HEK293 (cell line): ENCODE measurements at regions not wholly inside any gene's neighbourhood (a gene's known extent, or its start where the extent isn't known, plus 50 kb on each side); places are given as distances from the start of the nearest gene placed in this dataset.

Experiments used
- CTCF ChIA-PET: fragments of 350-600 bp; formaldehyde crosslinking; extraction: SDS; loops from one replicate; lab custom pipeline; 2021; ENCODE audit warnings: antibody characterized with exemption; lab: Yijun Ruan, JAX
- POLR2A ChIA-PET: fragments of 300-600 bp; formaldehyde crosslinking; extraction: SDS; loops from one replicate; lab custom pipeline; 2020; ENCODE audit warnings: antibody characterized with exemption, inconsistent platforms; lab: Yijun Ruan, JAX
- H3K27ac ChIP-seq: fragments of 200-500 bp; sonication (Bioruptor generic); 2 replicates; pipeline ENCODE4 v1.5.1; 2014; ENCODE audit warnings: low read depth, low read length, control low read depth, inconsistent platforms; ENCODE audit errors: extremely low read depth
- H3K36me3 ChIP-seq, 2 experiments: fragments of 200-500 bp in 1 of 2; sonication (Bioruptor generic) in 1 of 2; 1 replicate in 1 of 2; 2 replicates in 1 of 2; pipeline ENCODE4 v1.5.1; 2014 to 2017; ENCODE audit warnings: inconsistent platforms in 2 of 2, low read length in 2 of 2; ENCODE audit not compliant: control insufficient read depth in 2 of 2, insufficient read depth in 1 of 2
- H3K4me1 ChIP-seq: fragments of 200-500 bp; sonication (Bioruptor generic); 2 replicates; pipeline ENCODE4 v1.5.1; 2014; ENCODE audit warnings: mild to moderate bottlenecking, low read length, inconsistent platforms; ENCODE audit not compliant: control insufficient read depth, insufficient read depth
- H3K4me3 ChIP-seq: 2 replicates; pipeline ENCODE4 v1.5.1; 2011; ENCODE audit warnings: low read depth, mild to moderate bottlenecking, control low read depth, low read length, moderate library complexity
- H3K9me3 ChIP-seq: fragments of 200-500 bp; sonication (Bioruptor generic); 2 replicates; pipeline ENCODE4 v1.5.1; 2014; ENCODE audit warnings: low read depth, low read length, inconsistent platforms; ENCODE audit not compliant: control insufficient read depth, insufficient read depth
- EGR2 ChIP-seq: fragments of 450-650 bp; formaldehyde crosslinking; IDR thresholded peaks from 2 replicates; pipeline ENCODE4 v1.5.1; 2016; ENCODE audit warnings: low read depth, missing biosample characterization, missing genetic modification characterization
- GFI1B ChIP-seq: fragments of 450-650 bp; formaldehyde crosslinking; IDR thresholded peaks from 2 replicates; pipeline ENCODE4 v1.5.1; 2016; ENCODE audit warnings: missing biosample characterization, missing genetic modification characterization
- GLIS1 ChIP-seq: fragments of 450-650 bp; formaldehyde crosslinking; IDR thresholded peaks from 2 replicates; pipeline ENCODE4 v1.5.1; 2016; ENCODE audit warnings: missing biosample characterization, missing genetic modification characterization
- HIC1 ChIP-seq: fragments of 450-650 bp; formaldehyde crosslinking; IDR thresholded peaks from 2 replicates; pipeline ENCODE4 v1.5.1; 2016; ENCODE audit warnings: missing biosample characterization, missing genetic modification characterization
- REST ChIP-seq: fragments of 450-650 bp; formaldehyde crosslinking; IDR thresholded peaks from 2 replicates; pipeline ENCODE4 v1.5.1; 2016; ENCODE audit warnings: missing biosample characterization, missing genetic modification characterization
- TRIM28 ChIP-seq: IDR thresholded peaks from 2 replicates; pipeline ENCODE4 v1.6.1; 2011; ENCODE audit warnings: low read length, control low read depth, borderline replicate concordance
- YY1 ChIP-seq: fragments of 450-650 bp; formaldehyde crosslinking; IDR thresholded peaks from 2 replicates; pipeline ENCODE4 v1.5.1; 2018; ENCODE audit warnings: missing biosample characterization, missing genetic modification characterization
- ZBTB49 ChIP-seq: fragments of 450-650 bp; formaldehyde crosslinking; IDR thresholded peaks from 2 replicates; pipeline ENCODE4 v1.5.1; 2016; ENCODE audit warnings: missing biosample characterization, missing genetic modification characterization, low read depth
- ZBTB7A ChIP-seq: fragments of 450-650 bp; formaldehyde crosslinking; IDR thresholded peaks from 2 replicates; pipeline ENCODE4 v1.5.1; 2016; ENCODE audit warnings: low read depth, missing biosample characterization, missing genetic modification characterization
- ZFHX2 ChIP-seq: fragments of 450-650 bp; formaldehyde crosslinking; conservative IDR thresholded peaks from 2 replicates; pipeline ENCODE4 v1.5.1; 2016; ENCODE audit warnings: missing biosample characterization, missing genetic modification characterization
- ZNF335 ChIP-seq: fragments of 450-650 bp; formaldehyde crosslinking; conservative IDR thresholded peaks from 2 replicates; pipeline ENCODE4 v1.5.1; 2016; ENCODE audit warnings: missing biosample characterization, missing genetic modification characterization
- ZNF521 ChIP-seq: fragments of 450-650 bp; formaldehyde crosslinking; IDR thresholded peaks from 2 replicates; pipeline ENCODE4 v1.5.1; 2017; ENCODE audit warnings: missing biosample characterization, mild to moderate bottlenecking, missing genetic modification characterization
- ZNF610 ChIP-seq: fragments of 450-650 bp; formaldehyde crosslinking; IDR thresholded peaks from 2 replicates; pipeline ENCODE4 v1.5.1; 2016; ENCODE audit warnings: missing biosample characterization, missing genetic modification characterization, borderline replicate concordance
- ZNF626 ChIP-seq: fragments of 450-650 bp; sonication (Bioruptor Pico); formaldehyde crosslinking; IDR thresholded peaks from 2 replicates; pipeline ENCODE4 v1.5.1; 2018; ENCODE audit warnings: missing biosample characterization, missing genetic modification characterization, inconsistent platforms
- ZNF701 ChIP-seq: fragments of 450-650 bp; formaldehyde crosslinking; IDR thresholded peaks from 2 replicates; pipeline ENCODE4 v1.5.1; 2016; ENCODE audit warnings: missing biosample characterization, missing genetic modification characterization
- ZSCAN23 ChIP-seq: fragments of 450-650 bp; formaldehyde crosslinking; IDR thresholded peaks from 2 replicates; pipeline ENCODE4 v1.5.1; 2016; ENCODE audit warnings: missing biosample characterization, missing genetic modification characterization
- ZSCAN4 ChIP-seq: fragments of 450-650 bp; formaldehyde crosslinking; IDR thresholded peaks from 2 replicates; pipeline ENCODE4 v1.5.1; 2017; ENCODE audit warnings: missing biosample characterization, missing genetic modification characterization

- TF ChIP-seq ZBTB49 (tag by site-specific recombination) (no peak), ZNF610 (tag by site-specific recombination) (no peak), ZBTB7A (no peak), REST (tag by site-specific recombination) (no peak), ZNF701 (tag by site-specific recombination) (no peak), ZNF521 (tag by site-specific recombination) (no peak), YY1 (tag by site-specific recombination) (no peak), TRIM28 (0 out of 2 replicates have a peak, but pooled peaks have one; percentile 23), GLIS1 (tag by site-specific recombination) (peak; percentile 62), ZSCAN23 (tag by site-specific recombination) (no peak)
Measured at GRCh38 chr14:49999146-49999761, 106.4 kb downstream of the ARF6 start (continued).

GRCh38 chr14:49999826-50000379 lies 107.0 kb downstream of the ARF6 start:
- POLR2A ChIA-PET = interaction anchor here (1.1 kb wide), 1 partner anchor 137 kb away, joined by 5 read pairs; no protein-coding TSS in a partner anchor
- Histone ChIP-seq H3K9me3 (no peaks in the 10 kb centered on the region), H3K4me3 (no peak overlapping the region), H3K27ac (peak overlapping the region; percentile 72; the same call in 1 of the 2 replicates), H3K36me3 (no peaks in the 10 kb centered on the region), H3K4me1 (peaks cover 26% of the 10 kb centered on the region)
- TF ChIP-seq ZNF626 (no peak), ZFHX2 (peak; percentile 58), ZSCAN4 (tag by site-specific recombination) (no peak), ZNF335 (tag by site-specific recombination) (peak; percentile 52; the same call in 1 of the 2 replicates), HIC1 (0 out of 2 replicates have a peak, but pooled peaks have one; percentile 31), GFI1B (tag by site-specific recombination) (0 out of 2 replicates have a peak, but pooled peaks have one; percentile 36), EGR2 (tag by site-specific recombination) (0 out of 2 replicates have a peak, but pooled peaks have one; percentile 9)
- CTCF ChIA-PET = interaction anchor here (0.9 kb wide), 1 partner anchor 9 kb away, joined by 4 read pairs; no protein-coding TSS in a partner anchor
